B cell (primary cell): ENCODE measurements at regions not wholly inside any gene's neighbourhood (a gene's known extent, or its start where the extent isn't known, plus 50 kb on each side); places are given as distances from the start of the nearest gene placed in this dataset.

Experiments used
- CTCF ChIP-seq: fragments of 200-600 bp; IDR thresholded peaks from one replicate; pipeline ENCODE4 v1.8.0; 2022; ENCODE audit warnings: antibody characterized with exemption, mild to moderate bottlenecking
- EZH2 ChIP-seq: IDR thresholded peaks from 2 replicates; pipeline ENCODE4 v1.6.1; 2012; ENCODE audit warnings: borderline replicate concordance, low read depth, mild to moderate bottlenecking, moderate library complexity, low read length; ENCODE audit not compliant: insufficient read depth, poor library complexity, severe bottlenecking

- TF ChIP-seq CTCF, result no peak
- no peak for TF ChIP-seq EZH2
These were observed 210.0 kb downstream of the ZC3H11B start for GRCh38 chr1:219402925-219403324.
